BJ (cell line): ENCODE measurements at regions not wholly inside any gene's neighbourhood (a gene's known extent, or its start where the extent isn't known, plus 50 kb on each side); places are given as distances from the start of the nearest gene placed in this dataset.

Experiments used
- CTCF ChIA-PET: fragments of 350-600 bp; formaldehyde crosslinking; extraction: SDS; loops from one replicate; lab custom pipeline; 2021; ENCODE audit warnings: antibody characterized with exemption, inconsistent platforms; lab: Yijun Ruan, JAX
- POLR2A ChIA-PET: fragments of 300-600 bp; sonication (Branson Sonifier 250); formaldehyde crosslinking; extraction: SDS; loops from one replicate; lab custom pipeline; 2021; ENCODE audit warnings: antibody characterized with exemption; lab: Charles Lee
- DNase-seq: peaks from one replicate; pipeline ENCODE4 v3.0.0-alpha.2; 2011; ENCODE audit warnings: low read depth
- H3K27me3 ChIP-seq: 2 replicates; pipeline ENCODE4 v1.6.0; 2011; ENCODE audit warnings: low read length; ENCODE audit not compliant: control insufficient read depth, insufficient read depth
- H3K36me3 ChIP-seq: 2 replicates; pipeline ENCODE4 v1.5.1; 2011; ENCODE audit warnings: low read length; ENCODE audit not compliant: control insufficient read depth, insufficient read depth
- H3K4me3 ChIP-seq: 2 replicates; pipeline ENCODE4 v1.5.1; 2011; ENCODE audit warnings: low read depth, mild to moderate bottlenecking, control low read depth, low read length
- CTCF ChIP-seq: IDR thresholded peaks from 2 replicates; pipeline ENCODE4 v1.5.1; 2011; ENCODE audit warnings: low read depth, mild to moderate bottlenecking, control low read depth, inconsistent platforms, low read length, moderate library complexity; ENCODE audit not compliant: insufficient read depth

DNA sequence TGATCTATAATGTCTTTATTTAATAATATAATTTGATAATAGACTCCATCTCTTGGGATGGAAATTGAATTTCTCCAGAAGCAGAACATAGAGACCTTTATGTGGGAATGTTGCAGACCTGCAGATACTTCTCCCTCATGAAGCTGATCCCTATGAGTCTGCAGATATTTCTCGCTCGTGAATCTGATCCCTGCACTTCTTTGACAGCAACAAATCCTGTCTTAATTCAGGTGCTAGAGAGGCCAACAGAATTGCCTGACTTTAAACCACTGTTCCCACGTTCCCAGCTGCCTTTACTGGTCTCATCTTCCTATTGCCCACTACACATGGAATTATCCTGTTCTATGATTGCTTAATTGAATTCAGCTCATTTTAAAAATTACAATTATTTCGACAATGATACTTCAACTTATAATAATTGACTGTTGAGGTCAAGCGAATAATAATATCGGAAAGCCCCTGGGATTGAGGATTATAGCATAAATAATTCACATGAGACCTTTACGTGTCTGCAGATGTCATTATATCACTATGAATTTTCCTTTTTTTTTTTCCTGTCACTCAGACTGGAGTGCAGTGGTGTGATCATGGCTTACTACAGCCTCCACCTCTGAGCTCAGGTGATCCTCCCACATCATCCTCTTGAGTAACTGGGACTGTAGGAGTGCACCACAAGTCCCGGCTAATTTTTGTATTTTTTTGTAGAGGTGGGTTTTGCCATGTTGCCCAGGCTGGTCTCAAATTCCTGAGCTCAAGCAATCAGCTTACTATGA, 486.4 kb upstream of the ADARB2 start:
- no peaks in the 10 kb centered on the region for H3K27me3 ChIP-seq
- CTCF ChIA-PET: interaction anchor here (0.6 kb wide), 1 partner anchor 11 kb away, joined by 3 read pairs; no protein-coding TSS in a partner anchor
- no peak for DNase-seq
- no peak for TF ChIP-seq CTCF
- no peak overlapping the region for H3K4me3 ChIP-seq
- no peaks in the 10 kb centered on the region for H3K36me3 ChIP-seq
- POLR2A ChIA-PET: no interaction called here

- no peaks in the 10 kb centered on the region for H3K27me3 ChIP-seq
- TF ChIP-seq CTCF: no peak
- ChIA-PET CTCF (no interaction called here), POLR2A (no interaction called here)
- H3K36me3 ChIP-seq: no peaks in the 10 kb centered on the region
- no peak for DNase-seq
- no peak overlapping the region for H3K4me3 ChIP-seq
These were observed 485.3 kb upstream of the ADARB2 start for GRCh38 chr10:2222631-2223030.

- POLR2A ChIA-PET: no interaction called here
- DNase-seq: no peak
These were observed 477.5 kb upstream of the ADARB2 start for GRCh38 chr10:2214805-2215204.

GRCh38 chr10:2214092-2214491, 476.8 kb upstream of the ADARB2 start:
- TF ChIP-seq CTCF: no peak
- no peaks in the 10 kb centered on the region for H3K36me3 ChIP-seq
- DNase-seq: no peak
- H3K27me3 ChIP-seq: no peaks in the 10 kb centered on the region
- ChIA-PET CTCF (no interaction called here), POLR2A (no interaction called here)
- no peak overlapping the region for H3K4me3 ChIP-seq

More at GRCh38 chr10:2214805-2215204, 477.5 kb upstream of the ADARB2 start:
- CTCF ChIA-PET: no interaction called here
- Histone ChIP-seq H3K4me3 (no peak overlapping the region), H3K36me3 (no peaks in the 10 kb centered on the region), H3K27me3 (no peaks in the 10 kb centered on the region)
- no peak for TF ChIP-seq CTCF

DNA sequence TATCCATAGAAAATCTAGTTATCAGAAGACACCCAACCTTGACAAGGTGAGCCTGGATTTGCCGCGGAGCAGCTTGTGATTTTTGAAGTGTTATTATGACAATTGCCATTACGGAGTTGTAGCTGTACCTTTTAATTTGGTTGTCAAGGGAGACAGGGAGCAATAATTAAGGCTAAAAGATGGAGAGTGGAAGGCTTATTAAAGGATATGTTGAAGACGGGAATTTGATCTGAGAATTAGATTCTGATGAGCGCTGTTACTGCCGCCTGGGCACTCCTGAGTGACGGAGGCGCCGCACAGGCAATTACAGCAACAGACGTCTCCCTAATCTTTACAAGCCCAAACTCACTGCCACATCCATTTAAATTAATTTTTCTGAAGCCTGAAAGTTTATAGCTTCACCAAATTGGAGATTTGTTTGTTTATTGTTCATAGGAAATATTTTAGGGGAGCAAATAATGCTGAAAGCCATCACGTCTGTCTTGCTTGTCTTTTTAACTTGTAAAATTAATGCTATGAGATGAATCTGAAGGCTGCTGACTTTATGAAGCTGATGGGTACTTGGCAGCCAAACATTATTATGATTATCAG, 475.0 kb upstream of the ADARB2 start:
- CTCF ChIA-PET: no interaction called here
- no peak for DNase-seq
- TF ChIP-seq CTCF: no peak
- no peaks in the 10 kb centered on the region for H3K27me3 ChIP-seq
- POLR2A ChIA-PET: no interaction called here
- H3K4me3 ChIP-seq: no peak overlapping the region
- H3K36me3 ChIP-seq: no peaks in the 10 kb centered on the region
